GM12878 (cell line): ENCODE measurements at regions not wholly inside any gene's neighbourhood (a gene's known extent, or its start where the extent isn't known, plus 50 kb on each side); places are given as distances from the start of the nearest gene placed in this dataset.

Source experiments
- ATAC-seq: fragments of 200-7000 bp; cut with Tn5 transposase; 3 replicates; pipeline ENCODE4 v1.9.1; 2020; ENCODE audit warnings: mild to moderate bottlenecking, moderate library complexity
- BruUV-seq: library from RNA; stranded (reverse); fragments of 400-500 nt; replicated peaks from 2 replicates; lab custom pipeline; 2021; lab: Mats Ljungman, UMichigan
- CTCF ChIA-PET: fragments of 300-600 bp; sonication (Branson Sonifier 250); formaldehyde crosslinking; extraction: SDS; loops from one replicate; lab custom pipeline; 2021; ENCODE audit warnings: inconsistent platforms; lab: Yijun Ruan, JAX
- POLR2A ChIA-PET: fragments of 350-600 bp; formaldehyde crosslinking; extraction: SDS; loops from one replicate; lab custom pipeline; 2021; ENCODE audit warnings: inconsistent platforms; lab: Charles Lee
- RAD21 ChIA-PET: fragments of 300-600 bp; sonication (Branson Sonifier 250); formaldehyde crosslinking; loops from one replicate; lab custom pipeline; 2023; ENCODE audit warnings: antibody characterized with exemption; ENCODE audit not compliant: unreplicated experiment; lab: Charles Lee
- SMC1A ChIA-PET: fragments of 300-600 bp; sonication (Branson Sonifier 250); formaldehyde crosslinking; loops from one replicate; lab custom pipeline; 2023; ENCODE audit not compliant: unreplicated experiment, uncharacterized antibody; lab: Charles Lee
- DNase-seq: peaks from one replicate; pipeline ENCODE4 v3.0.0-alpha.2; 2011; ENCODE audit warnings: low read depth, low spot score
- FAIRE-seq: peaks from 3 replicates; lab custom pipeline; 2011; peaks lifted over from hg19 to GRCh38; lab: Jason Lieb, UNC
- H2AFZ ChIP-seq: 2 replicates; pipeline ENCODE4 v1.6.0; 2011; ENCODE audit warnings: low read depth, low read length, control low read depth; ENCODE audit not compliant: control insufficient read depth
- H3K27ac ChIP-seq: 2 replicates; pipeline ENCODE4 v1.5.1; 2011; ENCODE audit warnings: control low read depth; ENCODE audit not compliant: control insufficient read depth, insufficient read depth
- H3K27me3 ChIP-seq, 2 experiments: replicated peaks in 1 of 2; 2 replicates each; pipeline versions ENCODE4 v1.6.0 to v1.6.1; 2011; ENCODE audit warnings: low read length in 1 of 2; ENCODE audit not compliant: control insufficient read depth in 2 of 2, insufficient read depth in 2 of 2
- H3K36me3 ChIP-seq, 2 experiments: 2 replicates each; pipeline ENCODE4 v1.5.1; 2011; ENCODE audit warnings: low read length in 1 of 2; ENCODE audit not compliant: control insufficient read depth in 2 of 2, insufficient read depth in 2 of 2
- H3K4me1 ChIP-seq: 2 replicates; pipeline ENCODE4 v1.6.1; 2011; ENCODE audit warnings: mild to moderate bottlenecking, low read length, moderate library complexity, mixed read lengths; ENCODE audit not compliant: control insufficient read depth, insufficient read depth
- H3K4me2 ChIP-seq: 2 replicates; pipeline ENCODE4 v1.6.0; 2011; ENCODE audit warnings: control low read depth; ENCODE audit not compliant: control insufficient read depth, insufficient read depth
- H3K4me3 ChIP-seq: fragments of 200-600 bp; sonication (generic); 2 replicates; pipeline ENCODE4 v1.5.1; 2016
- H3K79me2 ChIP-seq: 2 replicates; pipeline ENCODE4 v1.6.0; 2011; ENCODE audit warnings: low read length; ENCODE audit not compliant: control insufficient read depth, insufficient read depth
- H3K9ac ChIP-seq: 2 replicates; pipeline ENCODE4 v1.8.0; 2011; ENCODE audit warnings: low read length, control low read depth, mixed read lengths; ENCODE audit not compliant: control insufficient read depth, insufficient read depth
- H3K9me3 ChIP-seq: replicated peaks from 3 replicates; pipeline ENCODE4 v1.5.1; 2011; ENCODE audit warnings: mild to moderate bottlenecking, low read length; ENCODE audit not compliant: control insufficient read depth, insufficient read depth
- H4K20me1 ChIP-seq: 2 replicates; pipeline ENCODE4 v1.6.0; 2011; ENCODE audit not compliant: control insufficient read depth, insufficient read depth
- ASH2L ChIP-seq: fragments of 300-600, 200-600 bp; sonication (generic); IDR thresholded peaks from 2 replicates; pipeline ENCODE4 v1.6.1; 2017; ENCODE audit warnings: low read depth, mild to moderate bottlenecking, borderline replicate concordance
- FOXK2 ChIP-seq: fragments of 450-650 bp; IDR thresholded peaks from 2 replicates; pipeline ENCODE4 v1.6.1; 2017; ENCODE audit warnings: mild to moderate bottlenecking, moderate library complexity
- GABPA ChIP-seq: IDR thresholded peaks from 2 replicates; pipeline ENCODE4 v1.6.1; 2014; ENCODE audit warnings: antibody characterized with exemption, low read depth, mild to moderate bottlenecking, inconsistent platforms
- MTA3 ChIP-seq: IDR thresholded peaks from 2 replicates; pipeline ENCODE4 v1.6.1; 2012; ENCODE audit warnings: low read length, inconsistent platforms, borderline replicate concordance
- MXI1 ChIP-seq: fragments of 150-350 bp; IDR thresholded peaks from 2 replicates; pipeline ENCODE4 v1.6.1; 2011; ENCODE audit warnings: low read depth, mild to moderate bottlenecking, inconsistent platforms, low read length, improper control_type of control experiment
- NR2C1 ChIP-seq: fragments of 450-650 bp; IDR thresholded peaks from 2 replicates; pipeline ENCODE4 v1.6.1; 2017; ENCODE audit warnings: antibody characterized with exemption, mild to moderate bottlenecking, moderate library complexity
- RUNX3 ChIP-seq: IDR thresholded peaks from 2 replicates; pipeline ENCODE4 v1.6.1; 2012; ENCODE audit warnings: low read length, inconsistent platforms
- SPI1 ChIP-seq: IDR thresholded peaks from 2 replicates; pipeline ENCODE4 v1.6.1; 2011; ENCODE audit warnings: low read depth, mild to moderate bottlenecking, low read length, moderate library complexity, borderline replicate concordance; ENCODE audit not compliant: insufficient read depth
- SREBF1 ChIP-seq: IDR thresholded peaks from 2 replicates; pipeline ENCODE4 v1.6.1; 2012; ENCODE audit warnings: mild to moderate bottlenecking, low read length
- SREBF2 ChIP-seq: IDR thresholded peaks from 2 replicates; pipeline ENCODE4 v1.6.1; 2012; ENCODE audit warnings: mild to moderate bottlenecking, low read length
- SUPT20H ChIP-seq: IDR thresholded peaks from 2 replicates; pipeline ENCODE4 v1.6.1; 2011; ENCODE audit warnings: low read depth, mild to moderate bottlenecking, low read length, moderate library complexity, borderline replicate concordance; ENCODE audit not compliant: control insufficient read depth
- TCF12 ChIP-seq: IDR thresholded peaks from 2 replicates; pipeline ENCODE4 v1.6.1; 2011; ENCODE audit warnings: low read depth, mild to moderate bottlenecking, low read length
- WGBS: methylation state at CpG from one replicate; pipeline ENCODE4 v1.1.6; 2016; ENCODE audit warnings: low lambda C conversion rate; ENCODE audit not compliant: insufficient replicate concordance, insufficient coverage; ENCODE audit errors: missing lambda C conversion rate; 5-methylcytosine and 5-hydroxymethylcytosine counted together
- in situ Hi-C: fragments of 300-500 bp; cut with MboI; formaldehyde crosslinking; loops from 9 replicates; pipeline ENCODE4 v1.14.3; 2018; ENCODE audit warnings: mixed read lengths
- intact Hi-C: fragments of 100-400 bp; cut with micrococcal nuclease; formaldehyde crosslinking; loops from one replicate; pipeline ENCODE4 v1.14.2; 2022; ENCODE audit not compliant: unreplicated experiment
- TF ChIP-seq, protein P1 (sequence below): IDR thresholded peaks from 2 replicates; pipeline ENCODE4 v1.6.1; 2011; ENCODE audit warnings: borderline replicate concordance, low read depth, mild to moderate bottlenecking, moderate library complexity, low read length; ENCODE audit not compliant: insufficient read depth, poor library complexity, severe bottlenecking
- TF ChIP-seq, protein P2 (sequence below): fragments of 450-650 bp; conservative IDR thresholded peaks from 2 replicates; pipeline ENCODE4 v1.6.1; 2017; ENCODE audit warnings: mild to moderate bottlenecking, moderate library complexity
- TF ChIP-seq, protein P3 (sequence below), 3 experiments: IDR thresholded peaks in 2 of 3; conservative IDR thresholded peaks in 1 of 3; 2 replicates each; pipeline ENCODE4 v1.5.1; 2011; ENCODE audit warnings: low read depth in 3 of 3, low read length in 3 of 3, mild to moderate bottlenecking in 3 of 3, control low read depth in 2 of 3, moderate library complexity in 2 of 3, inconsistent platforms in 1 of 3, mixed read lengths in 1 of 3; ENCODE audit not compliant: control insufficient read depth in 2 of 3, insufficient read depth in 1 of 3; ENCODE audit errors: extremely low read depth in 1 of 3
- TF ChIP-seq, protein P4 (sequence below): fragments of 450-650 bp; IDR thresholded peaks from 2 replicates; pipeline ENCODE4 v1.6.1; 2016; ENCODE audit warnings: mild to moderate bottlenecking

DNA sequence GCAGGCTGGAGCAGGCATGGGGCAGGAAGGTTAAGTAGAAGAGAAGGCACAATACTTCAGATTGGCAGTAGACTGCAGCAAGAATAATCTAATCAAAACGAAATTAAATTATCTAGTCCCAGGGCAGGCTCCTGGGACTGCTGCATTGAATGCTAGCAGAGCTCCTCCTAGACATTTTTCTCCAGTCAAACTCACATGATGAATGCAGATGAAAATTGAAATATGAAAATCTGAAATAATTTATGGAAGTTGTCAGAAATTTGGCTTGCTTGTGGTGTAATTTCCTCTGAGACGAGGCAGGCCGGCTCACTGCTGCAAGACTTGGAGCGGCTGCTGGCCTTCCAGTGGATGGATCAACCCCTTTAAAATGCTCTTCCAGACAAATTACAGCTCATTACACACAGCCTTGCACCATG lies 78.0 kb upstream of the TMEM33 start:
- ATAC-seq, result no peak
- in situ Hi-C loops, result no loop called here
- Histone ChIP-seq H3K36me3 (no peaks in the 10 kb centered on the region), H3K4me2 (no peak overlapping the region), H2AFZ (no peak overlapping the region), H3K27ac (no peak overlapping the region), H3K27me3 (no peaks in the 10 kb centered on the region; a peak in 1 of 4 replicates), H3K4me3 (no peak overlapping the region)
- intact Hi-C loops, result no loop called here
- ChIA-PET POLR2A (no interaction called here), CTCF (no interaction called here)
- TF ChIP-seq SREBF2 (no peak), RUNX3 (no peak), TCF12 (no peak), SREBF1 (no peak), ASH2L (no peak), SUPT20H (no peak), MTA3 (no peak), NR2C1 (no peak), MXI1 (no peak), SPI1 (no peak), FOXK2 (no peak), GABPA (no peak)
- TF ChIP-seq, protein P1, sequence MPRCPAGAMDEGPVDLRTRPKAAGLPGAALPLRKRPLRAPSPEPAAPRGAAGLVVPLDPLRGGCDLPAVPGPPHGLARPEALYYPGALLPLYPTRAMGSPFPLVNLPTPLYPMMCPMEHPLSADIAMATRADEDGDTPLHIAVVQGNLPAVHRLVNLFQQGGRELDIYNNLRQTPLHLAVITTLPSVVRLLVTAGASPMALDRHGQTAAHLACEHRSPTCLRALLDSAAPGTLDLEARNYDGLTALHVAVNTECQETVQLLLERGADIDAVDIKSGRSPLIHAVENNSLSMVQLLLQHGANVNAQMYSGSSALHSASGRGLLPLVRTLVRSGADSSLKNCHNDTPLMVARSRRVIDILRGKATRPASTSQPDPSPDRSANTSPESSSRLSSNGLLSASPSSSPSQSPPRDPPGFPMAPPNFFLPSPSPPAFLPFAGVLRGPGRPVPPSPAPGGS, result no peak
- TF ChIP-seq, protein P2, sequence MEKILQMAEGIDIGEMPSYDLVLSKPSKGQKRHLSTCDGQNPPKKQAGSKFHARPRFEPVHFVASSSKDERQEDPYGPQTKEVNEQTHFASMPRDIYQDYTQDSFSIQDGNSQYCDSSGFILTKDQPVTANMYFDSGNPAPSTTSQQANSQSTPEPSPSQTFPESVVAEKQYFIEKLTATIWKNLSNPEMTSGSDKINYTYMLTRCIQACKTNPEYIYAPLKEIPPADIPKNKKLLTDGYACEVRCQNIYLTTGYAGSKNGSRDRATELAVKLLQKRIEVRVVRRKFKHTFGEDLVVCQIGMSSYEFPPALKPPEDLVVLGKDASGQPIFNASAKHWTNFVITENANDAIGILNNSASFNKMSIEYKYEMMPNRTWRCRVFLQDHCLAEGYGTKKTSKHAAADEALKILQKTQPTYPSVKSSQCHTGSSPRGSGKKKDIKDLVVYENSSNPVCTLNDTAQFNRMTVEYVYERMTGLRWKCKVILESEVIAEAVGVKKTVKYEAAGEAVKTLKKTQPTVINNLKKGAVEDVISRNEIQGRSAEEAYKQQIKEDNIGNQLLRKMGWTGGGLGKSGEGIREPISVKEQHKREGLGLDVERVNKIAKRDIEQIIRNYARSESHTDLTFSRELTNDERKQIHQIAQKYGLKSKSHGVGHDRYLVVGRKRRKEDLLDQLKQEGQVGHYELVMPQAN, result no peak
- TF ChIP-seq, protein P3, sequence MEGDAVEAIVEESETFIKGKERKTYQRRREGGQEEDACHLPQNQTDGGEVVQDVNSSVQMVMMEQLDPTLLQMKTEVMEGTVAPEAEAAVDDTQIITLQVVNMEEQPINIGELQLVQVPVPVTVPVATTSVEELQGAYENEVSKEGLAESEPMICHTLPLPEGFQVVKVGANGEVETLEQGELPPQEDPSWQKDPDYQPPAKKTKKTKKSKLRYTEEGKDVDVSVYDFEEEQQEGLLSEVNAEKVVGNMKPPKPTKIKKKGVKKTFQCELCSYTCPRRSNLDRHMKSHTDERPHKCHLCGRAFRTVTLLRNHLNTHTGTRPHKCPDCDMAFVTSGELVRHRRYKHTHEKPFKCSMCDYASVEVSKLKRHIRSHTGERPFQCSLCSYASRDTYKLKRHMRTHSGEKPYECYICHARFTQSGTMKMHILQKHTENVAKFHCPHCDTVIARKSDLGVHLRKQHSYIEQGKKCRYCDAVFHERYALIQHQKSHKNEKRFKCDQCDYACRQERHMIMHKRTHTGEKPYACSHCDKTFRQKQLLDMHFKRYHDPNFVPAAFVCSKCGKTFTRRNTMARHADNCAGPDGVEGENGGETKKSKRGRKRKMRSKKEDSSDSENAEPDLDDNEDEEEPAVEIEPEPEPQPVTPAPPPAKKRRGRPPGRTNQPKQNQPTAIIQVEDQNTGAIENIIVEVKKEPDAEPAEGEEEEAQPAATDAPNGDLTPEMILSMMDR (IDR thresholded peaks at IDR 0.05 in 2 of 3, conservative IDR thresholded peaks at IDR 0.05 in 1 of 3; ENCODE audit: control insufficient read depth in 2 of 3, extremely low read depth in 1 of 3, insufficient read depth in 1 of 3, low read depth in 3 of 3, low read length in 3 of 3), result no peak
- TF ChIP-seq, protein P4, sequence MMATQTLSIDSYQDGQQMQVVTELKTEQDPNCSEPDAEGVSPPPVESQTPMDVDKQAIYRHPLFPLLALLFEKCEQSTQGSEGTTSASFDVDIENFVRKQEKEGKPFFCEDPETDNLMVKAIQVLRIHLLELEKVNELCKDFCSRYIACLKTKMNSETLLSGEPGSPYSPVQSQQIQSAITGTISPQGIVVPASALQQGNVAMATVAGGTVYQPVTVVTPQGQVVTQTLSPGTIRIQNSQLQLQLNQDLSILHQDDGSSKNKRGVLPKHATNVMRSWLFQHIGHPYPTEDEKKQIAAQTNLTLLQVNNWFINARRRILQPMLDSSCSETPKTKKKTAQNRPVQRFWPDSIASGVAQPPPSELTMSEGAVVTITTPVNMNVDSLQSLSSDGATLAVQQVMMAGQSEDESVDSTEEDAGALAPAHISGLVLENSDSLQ, result no peak
- TF ChIP-seq, all 136 proteins: peak for 0
- H3K9me3 ChIP-seq, result no peaks in the 10 kb centered on the region
- H3K4me1 ChIP-seq, result no peaks in the 10 kb centered on the region
- RAD21 ChIA-PET, result no interaction called here
- WGBS, result 16% methylated on average over 4 of the region's 4 CpGs
- SMC1A ChIA-PET, result no interaction called here
- no peak for FAIRE-seq
- H4K20me1 ChIP-seq, result no peaks in the 10 kb centered on the region
- BruUV-seq, result no TSS peak
- no peak overlapping the region for H3K9ac ChIP-seq
- no peaks in the 10 kb centered on the region for H3K79me2 ChIP-seq
- no peak for DNase-seq
